Endodermal cell (in vitro differentiated cells): ENCODE measurements at regions not wholly inside any gene's neighbourhood (a gene's known extent, or its start where the extent isn't known, plus 50 kb on each side); places are given as distances from the start of the nearest gene placed in this dataset.

Experiments used
- DNase-seq: peaks from one replicate; pipeline ENCODE4 v3.0.0-alpha.2; 2017
- H3K27ac ChIP-seq: 2 replicates; pipeline ENCODE4 v1.5.1; 2013; ENCODE audit warnings: mild to moderate bottlenecking, low read depth, low read length, moderate library complexity
- H3K27me3 ChIP-seq: 2 replicates; pipeline ENCODE4 v1.6.1; 2013; ENCODE audit warnings: mild to moderate bottlenecking, low read length, moderate library complexity; ENCODE audit not compliant: insufficient read depth, control insufficient read depth, poor library complexity, severe bottlenecking
- H3K36me3 ChIP-seq: 2 replicates; pipeline ENCODE4 v1.7.0; 2013; ENCODE audit warnings: mild to moderate bottlenecking, low read length, moderate library complexity; ENCODE audit not compliant: control insufficient read depth, insufficient read depth
- H3K4me1 ChIP-seq: one replicate; pipeline ENCODE4 v1.7.0; 2013; ENCODE audit warnings: low read length; ENCODE audit not compliant: control insufficient read depth, insufficient read depth
- H3K4me3 ChIP-seq: 2 replicates; pipeline ENCODE4 v1.5.1; 2013; ENCODE audit warnings: mild to moderate bottlenecking, low read length, moderate library complexity
- H3K9ac ChIP-seq: 2 replicates; pipeline ENCODE4 v1.6.1; 2013; ENCODE audit warnings: mild to moderate bottlenecking, low read length, moderate library complexity; ENCODE audit not compliant: poor library complexity, severe bottlenecking; ENCODE audit errors: extremely low read depth
- H3K9me3 ChIP-seq: 2 replicates; pipeline ENCODE4 v1.6.1; 2013; ENCODE audit warnings: mild to moderate bottlenecking, low read length, moderate library complexity; ENCODE audit not compliant: control insufficient read depth
- H3K27ac Mint-ChIP-seq: 2 replicates; pipeline ENCODE4 v1.8.0; 2020; ENCODE audit warnings: mixed read lengths
- H3K27me3 Mint-ChIP-seq: 2 replicates; pipeline ENCODE4 v1.8.0; 2021; ENCODE audit warnings: mild to moderate bottlenecking, mixed read lengths; ENCODE audit not compliant: insufficient read depth
- H3K36me3 Mint-ChIP-seq: 2 replicates; pipeline ENCODE4 v1.8.0; 2020; ENCODE audit warnings: low read depth, mixed read lengths
- H3K4me1 Mint-ChIP-seq: 2 replicates; pipeline ENCODE4 v1.8.0; 2020; ENCODE audit warnings: mixed read lengths
- H3K4me3 Mint-ChIP-seq: 2 replicates; pipeline ENCODE4 v1.8.0; 2020; ENCODE audit warnings: mild to moderate bottlenecking, moderate library complexity, mixed read lengths
- H3K9me3 Mint-ChIP-seq: 2 replicates; pipeline ENCODE4 v1.8.0; 2020; ENCODE audit warnings: mild to moderate bottlenecking, mixed read lengths
- CTCF ChIP-seq: fragments of 200-600 bp; sonication (generic); conservative IDR thresholded peaks from 2 replicates; pipeline ENCODE4 v1.5.0; 2021; ENCODE audit warnings: antibody characterized with exemption, mild to moderate bottlenecking
- WGBS, 2 experiments: methylation state at CpG; one replicate each; pipeline versions ENCODE4 v1.1.5 to v1.1.7; 2013; ENCODE audit warnings: missing lambda C conversion rate in 2 of 2, mixed read lengths in 1 of 2; ENCODE audit not compliant: insufficient coverage in 1 of 2, insufficient read length in 1 of 2; 5-methylcytosine and 5-hydroxymethylcytosine counted together

GRCh38 chr14:71387753-71388152 lies 480.5 kb downstream of the PCNX1 start:
- no peak overlapping the region for H3K27ac Mint-ChIP-seq
- H3K36me3 ChIP-seq, result no peaks in the 10 kb centered on the region
- H3K4me1 ChIP-seq, result peaks cover 3% of the 10 kb centered on the region
- no peak overlapping the region for H3K4me3 ChIP-seq
- H3K36me3 Mint-ChIP-seq, result peaks cover 7% of the 10 kb centered on the region
- H3K27me3 Mint-ChIP-seq, result no peaks in the 10 kb centered on the region
- no peaks in the 10 kb centered on the region for H3K27me3 ChIP-seq
- peaks cover 16% of the 10 kb centered on the region for H3K9me3 ChIP-seq
- H3K27ac ChIP-seq, result no peak overlapping the region
- H3K9me3 Mint-ChIP-seq, result no peaks in the 10 kb centered on the region
- 95 to 99% methylated on average over 3 of the region's 3 CpGs for WGBS, 2 experiments
- no peak for DNase-seq
- H3K9ac ChIP-seq, result no peak overlapping the region
- peaks cover 30% of the 10 kb centered on the region for H3K4me1 Mint-ChIP-seq
- no peak overlapping the region for H3K4me3 Mint-ChIP-seq
- TF ChIP-seq CTCF, result no peak

GRCh38 chr14:71388336-71388735 lies 481.1 kb downstream of the PCNX1 start:
- H3K9me3 Mint-ChIP-seq, result no peaks in the 10 kb centered on the region
- no peaks in the 10 kb centered on the region for H3K36me3 ChIP-seq
- no peaks in the 10 kb centered on the region for H3K27me3 ChIP-seq
- H3K36me3 Mint-ChIP-seq, result peaks cover 7% of the 10 kb centered on the region
- peaks cover 25% of the 10 kb centered on the region for H3K4me1 Mint-ChIP-seq
- WGBS, 2 experiments, result 92 to 94% methylated on average over 6 of the region's 6 CpGs
- H3K4me1 ChIP-seq, result peaks cover 3% of the 10 kb centered on the region
- no peak overlapping the region for H3K27ac ChIP-seq
- no peak overlapping the region for H3K4me3 ChIP-seq
- H3K27ac Mint-ChIP-seq, result no peak overlapping the region
- H3K9me3 ChIP-seq, result peaks cover 16% of the 10 kb centered on the region
- no peak for DNase-seq
- H3K4me3 Mint-ChIP-seq, result no peak overlapping the region
- H3K27me3 Mint-ChIP-seq, result no peaks in the 10 kb centered on the region
- H3K9ac ChIP-seq, result no peak overlapping the region
- TF ChIP-seq CTCF, result no peak

GRCh38 chr14:71388862-71389261 lies 481.6 kb downstream of the PCNX1 start:
- Mint-ChIP-seq H3K27ac (no peak overlapping the region), H3K4me1 (peaks cover 20% of the 10 kb centered on the region), H3K4me3 (no peak overlapping the region), H3K27me3 (no peaks in the 10 kb centered on the region), H3K9me3 (no peaks in the 10 kb centered on the region), H3K36me3 (peaks cover 7% of the 10 kb centered on the region)
- Histone ChIP-seq H3K9me3 (peaks cover 16% of the 10 kb centered on the region), H3K9ac (no peak overlapping the region), H3K27me3 (no peaks in the 10 kb centered on the region), H3K4me1 (peaks cover 3% of the 10 kb centered on the region), H3K36me3 (no peaks in the 10 kb centered on the region), H3K4me3 (no peak overlapping the region), H3K27ac (no peak overlapping the region)
- TF ChIP-seq CTCF, result no peak
- no peak for DNase-seq
- 93 to 100% methylated on average over 3 to 4 of the region's 4 CpGs for WGBS, 2 experiments
